ENCODE measurements at regions not wholly inside any gene's neighbourhood (a gene's known extent, or its start where the extent isn't known, plus 50 kb on each side); places are given as distances from the start of the nearest gene placed in this dataset.

- H3K9me3 ChIP-seq: no peaks in the 10 kb centered on the region
- DNase-seq: no peak
- H3K4me3 ChIP-seq: no peak overlapping the region
- no peaks in the 10 kb centered on the region for H3K36me3 ChIP-seq
- no peaks in the 10 kb centered on the region for H3K27me3 ChIP-seq
Observed at GRCh38 chr2:67982956-67983355, 79.8 kb downstream of the C1D start.

DNA sequence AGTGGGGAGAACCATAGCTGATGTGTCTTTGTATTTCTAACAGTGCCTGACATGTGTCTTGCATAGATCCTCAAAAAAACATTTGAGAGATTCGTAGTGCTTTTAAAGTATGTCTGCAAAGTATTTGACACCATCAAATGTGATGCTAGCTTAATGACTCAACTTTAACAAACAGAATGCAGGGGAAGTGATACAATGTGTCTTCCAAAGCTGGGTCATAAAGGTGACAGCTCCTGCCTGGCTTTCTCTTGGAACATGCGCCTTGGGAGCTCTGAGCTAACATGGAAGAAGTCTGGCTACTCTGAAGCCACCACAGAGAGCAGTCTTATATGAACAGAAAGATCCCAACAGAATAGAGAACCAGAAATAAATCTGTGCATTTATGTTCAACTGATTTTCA lies 78.2 kb downstream of the C1D start:
- Histone ChIP-seq H3K4me3 (no peak overlapping the region), H3K9me3 (no peaks in the 10 kb centered on the region), H3K27me3 (no peaks in the 10 kb centered on the region), H3K36me3 (no peaks in the 10 kb centered on the region)
- no peak for DNase-seq

- H3K9me3 ChIP-seq: no peaks in the 10 kb centered on the region
- DNase-seq: no peak
- H3K36me3 ChIP-seq: no peaks in the 10 kb centered on the region
- no peak overlapping the region for H3K4me3 ChIP-seq
- H3K27me3 ChIP-seq: no peaks in the 10 kb centered on the region
Observed at GRCh38 chr2:67985586-67985985, 77.2 kb downstream of the C1D start.

DNA sequence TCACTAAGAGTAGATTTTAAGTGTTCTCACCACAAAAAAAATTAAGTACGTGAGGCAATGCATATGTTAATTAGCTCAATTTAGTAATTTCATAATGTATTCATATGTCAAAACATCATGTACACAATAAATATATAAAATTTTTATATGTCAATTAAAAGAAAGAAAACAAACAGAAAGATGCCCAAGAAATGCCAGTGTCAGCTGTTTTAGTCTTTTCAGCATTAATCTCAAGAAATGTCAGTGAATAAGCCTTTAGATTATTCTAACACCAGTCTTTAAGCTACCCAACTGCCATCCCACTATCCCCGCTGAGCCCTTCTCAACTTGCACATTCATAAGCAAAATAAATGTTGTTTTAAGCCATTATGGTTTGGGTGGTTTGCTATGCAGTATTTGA lies 76.5 kb downstream of the C1D start:
- Histone ChIP-seq H3K9me3 (no peaks in the 10 kb centered on the region), H3K36me3 (no peaks in the 10 kb centered on the region), H3K4me3 (no peak overlapping the region), H3K27me3 (no peaks in the 10 kb centered on the region)
- DNase-seq: no peak
